K562 (cell line): ENCODE measurements at regions not wholly inside any gene's neighbourhood (a gene's known extent, or its start where the extent isn't known, plus 50 kb on each side); places are given as distances from the start of the nearest gene placed in this dataset.
A peak's percentile ranks its signal among the peaks of the same experiment; 100 is the strongest.

Experiments
- CCNT2 ChIP-seq: IDR thresholded peaks from 2 replicates; pipeline ENCODE4 v1.6.1; 2011; ENCODE audit warnings: borderline replicate concordance, low read depth, mild to moderate bottlenecking, moderate library complexity, mixed read lengths, low read length; ENCODE audit not compliant: insufficient read length; ENCODE audit errors: extremely low read depth
- DIDO1 ChIP-seq: fragments of 450-650 bp; IDR thresholded peaks from 2 replicates; pipeline ENCODE4 v1.6.1; 2016; ENCODE audit warnings: low read depth, missing biosample characterization, missing genetic modification characterization
- GABPA ChIP-seq: fragments of 200-800 bp; sonication (Bioruptor generic); conservative IDR thresholded peaks from 2 replicates; pipeline ENCODE4 v1.6.1; 2016; ENCODE audit warnings: low read depth, missing genetic modification characterization, missing compliant biosample characterization
- MIER1 ChIP-seq: fragments of 450-650 bp; IDR thresholded peaks from 2 replicates; pipeline ENCODE4 v1.6.1; 2016; ENCODE audit warnings: antibody characterized with exemption, mild to moderate bottlenecking, low read depth
- MLLT1 ChIP-seq, 2 experiments: fragments of 450-650 bp; IDR thresholded peaks; 2 replicates each; pipeline ENCODE4 v1.6.1; 2016
- MLX ChIP-seq, 2 experiments: fragments of 450-650 bp in 1 of 2; sonication (generic) in 1 of 2; formaldehyde crosslinking; conservative IDR thresholded peaks; 2 replicates each; pipeline versions ENCODE4 v1.4.0 to v1.8.1; 2020 to 2022; ENCODE audit warnings: mild to moderate bottlenecking in 1 of 2, missing genetic modification reagents in 1 of 2
- PHB2 ChIP-seq: fragments of 450-650 bp; IDR thresholded peaks from 2 replicates; pipeline ENCODE4 v1.6.1; 2017; ENCODE audit warnings: low read depth
- PTBP1 ChIP-seq: fragments of 200-400 bp; formaldehyde crosslinking; IDR thresholded peaks from 2 replicates; pipeline ENCODE4 v1.6.1; 2017; ENCODE audit warnings: low read depth, low read length
- STAT5B ChIP-seq: fragments of 250-450 bp; sonication (Bioruptor Pico); IDR thresholded peaks from 2 replicates; pipeline ENCODE4 v1.8.0; 2021; ENCODE audit warnings: mild to moderate bottlenecking, inconsistent platforms
- TCF7L2 ChIP-seq: fragments of 150-350 bp; IDR thresholded peaks from 2 replicates; pipeline ENCODE4 v1.6.1; 2016; ENCODE audit warnings: low read depth, mild to moderate bottlenecking, low read length, moderate library complexity
- ZNF583 ChIP-seq: fragments of 250-450 bp; sonication (Bioruptor Pico); IDR thresholded peaks from 2 replicates; pipeline ENCODE4 v1.4.0; 2020
- ZNF584 ChIP-seq: fragments of 200-800 bp; sonication (Bioruptor generic); IDR thresholded peaks from 2 replicates; pipeline ENCODE4 v1.6.1; 2016; ENCODE audit warnings: low read depth, mild to moderate bottlenecking, missing genetic modification characterization, missing compliant biosample characterization
- ZNF740 ChIP-seq, 3 experiments: fragments of 200-800 bp in 1 of 3; sonication (Bioruptor generic) in 1 of 3; sonication (generic) in 1 of 3; formaldehyde crosslinking in 1 of 3; IDR thresholded peaks; 2 replicates each; pipeline versions ENCODE4 v1.6.1 to v1.8.0; 2016 to 2022; ENCODE audit warnings: mild to moderate bottlenecking in 2 of 3, missing compliant biosample characterization in 2 of 3, missing genetic modification characterization in 2 of 3, missing genetic modification reagents in 1 of 3
- ZSCAN32 ChIP-seq: fragments of 450-650 bp; formaldehyde crosslinking; IDR thresholded peaks from 2 replicates; pipeline ENCODE4 v1.4.0; 2020; ENCODE audit warnings: mild to moderate bottlenecking, moderate library complexity
- TF ChIP-seq, protein P1 (sequence below): fragments of 250-450 bp; sonication (Bioruptor Pico); IDR thresholded peaks from 2 replicates; pipeline ENCODE4 v1.4.0; 2020; ENCODE audit warnings: mild to moderate bottlenecking, moderate library complexity, borderline replicate concordance
- TF ChIP-seq, protein P2 (sequence below), 3 experiments: IDR thresholded peaks in 2 of 3; conservative IDR thresholded peaks in 1 of 3; 2 replicates each; pipeline ENCODE4 v1.5.1; 2011 to 2012; ENCODE audit warnings: low read length in 3 of 3, mild to moderate bottlenecking in 3 of 3, control low read depth in 2 of 3, improper control_type of control experiment in 1 of 3, inconsistent platforms in 1 of 3, low read depth in 1 of 3, mixed read lengths in 1 of 3, moderate library complexity in 1 of 3; ENCODE audit not compliant: insufficient read depth in 2 of 3
- TF ChIP-seq, protein P3 (sequence below): fragments of 450-650 bp; formaldehyde crosslinking; IDR thresholded peaks from 2 replicates; pipeline ENCODE4 v1.4.0; 2022; ENCODE audit warnings: missing genetic modification characterization

- TF ChIP-seq STAT5B (no peak), GABPA (tag) (no peak), ZNF584 (CRISPR knock-in tag) (no peak), PHB2 (peak; percentile 65; the same call in 1 of the 2 replicates), DIDO1 (tag) (no peak), ZNF583 (no peak), ZSCAN32 (CRISPR knock-in tag) (no peak), MIER1 (peak; percentile 67; the same call in 1 of the 2 replicates), CCNT2 (no peak), MLX (CRISPR knock-in tag; conservative IDR thresholded peaks at IDR 0.05) (no peak), ZNF740 (CRISPR knock-in tag; IDR thresholded peaks at IDR 0.05) (no peak), ZNF740 (tag; IDR thresholded peaks at IDR 0.05) (no peak), MLLT1 (IDR thresholded peaks at IDR 0.05) (peak; percentile 69 to 70), PTBP1 (no peak), TCF7L2 (no peak)
- TF ChIP-seq, protein P1, sequence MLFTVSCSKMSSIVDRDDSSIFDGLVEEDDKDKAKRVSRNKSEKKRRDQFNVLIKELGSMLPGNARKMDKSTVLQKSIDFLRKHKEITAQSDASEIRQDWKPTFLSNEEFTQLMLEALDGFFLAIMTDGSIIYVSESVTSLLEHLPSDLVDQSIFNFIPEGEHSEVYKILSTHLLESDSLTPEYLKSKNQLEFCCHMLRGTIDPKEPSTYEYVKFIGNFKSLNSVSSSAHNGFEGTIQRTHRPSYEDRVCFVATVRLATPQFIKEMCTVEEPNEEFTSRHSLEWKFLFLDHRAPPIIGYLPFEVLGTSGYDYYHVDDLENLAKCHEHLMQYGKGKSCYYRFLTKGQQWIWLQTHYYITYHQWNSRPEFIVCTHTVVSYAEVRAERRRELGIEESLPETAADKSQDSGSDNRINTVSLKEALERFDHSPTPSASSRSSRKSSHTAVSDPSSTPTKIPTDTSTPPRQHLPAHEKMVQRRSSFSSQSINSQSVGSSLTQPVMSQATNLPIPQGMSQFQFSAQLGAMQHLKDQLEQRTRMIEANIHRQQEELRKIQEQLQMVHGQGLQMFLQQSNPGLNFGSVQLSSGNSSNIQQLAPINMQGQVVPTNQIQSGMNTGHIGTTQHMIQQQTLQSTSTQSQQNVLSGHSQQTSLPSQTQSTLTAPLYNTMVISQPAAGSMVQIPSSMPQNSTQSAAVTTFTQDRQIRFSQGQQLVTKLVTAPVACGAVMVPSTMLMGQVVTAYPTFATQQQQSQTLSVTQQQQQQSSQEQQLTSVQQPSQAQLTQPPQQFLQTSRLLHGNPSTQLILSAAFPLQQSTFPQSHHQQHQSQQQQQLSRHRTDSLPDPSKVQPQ (CRISPR knock-in tag) = no peak
- TF ChIP-seq, protein P2, sequence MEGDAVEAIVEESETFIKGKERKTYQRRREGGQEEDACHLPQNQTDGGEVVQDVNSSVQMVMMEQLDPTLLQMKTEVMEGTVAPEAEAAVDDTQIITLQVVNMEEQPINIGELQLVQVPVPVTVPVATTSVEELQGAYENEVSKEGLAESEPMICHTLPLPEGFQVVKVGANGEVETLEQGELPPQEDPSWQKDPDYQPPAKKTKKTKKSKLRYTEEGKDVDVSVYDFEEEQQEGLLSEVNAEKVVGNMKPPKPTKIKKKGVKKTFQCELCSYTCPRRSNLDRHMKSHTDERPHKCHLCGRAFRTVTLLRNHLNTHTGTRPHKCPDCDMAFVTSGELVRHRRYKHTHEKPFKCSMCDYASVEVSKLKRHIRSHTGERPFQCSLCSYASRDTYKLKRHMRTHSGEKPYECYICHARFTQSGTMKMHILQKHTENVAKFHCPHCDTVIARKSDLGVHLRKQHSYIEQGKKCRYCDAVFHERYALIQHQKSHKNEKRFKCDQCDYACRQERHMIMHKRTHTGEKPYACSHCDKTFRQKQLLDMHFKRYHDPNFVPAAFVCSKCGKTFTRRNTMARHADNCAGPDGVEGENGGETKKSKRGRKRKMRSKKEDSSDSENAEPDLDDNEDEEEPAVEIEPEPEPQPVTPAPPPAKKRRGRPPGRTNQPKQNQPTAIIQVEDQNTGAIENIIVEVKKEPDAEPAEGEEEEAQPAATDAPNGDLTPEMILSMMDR (IDR thresholded peaks at IDR 0.05 in 2 of 3, conservative IDR thresholded peaks at IDR 0.05 in 1 of 3; ENCODE audit: insufficient read depth in 2 of 3, low read depth in 1 of 3, low read length in 3 of 3) = no peak
- TF ChIP-seq, protein P3, sequence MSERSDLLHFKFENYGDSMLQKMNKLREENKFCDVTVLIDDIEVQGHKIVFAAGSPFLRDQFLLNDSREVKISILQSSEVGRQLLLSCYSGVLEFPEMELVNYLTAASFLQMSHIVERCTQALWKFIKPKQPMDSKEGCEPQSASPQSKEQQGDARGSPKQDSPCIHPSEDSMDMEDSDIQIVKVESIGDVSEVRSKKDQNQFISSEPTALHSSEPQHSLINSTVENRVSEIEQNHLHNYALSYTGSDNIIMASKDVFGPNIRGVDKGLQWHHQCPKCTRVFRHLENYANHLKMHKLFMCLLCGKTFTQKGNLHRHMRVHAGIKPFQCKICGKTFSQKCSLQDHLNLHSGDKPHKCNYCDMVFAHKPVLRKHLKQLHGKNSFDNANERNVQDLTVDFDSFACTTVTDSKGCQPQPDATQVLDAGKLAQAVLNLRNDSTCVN = 0 out of 2 replicates have a peak, but pooled peaks have one; percentile 45
These were observed 68.9 kb upstream of the NCOA3 start (continued) for GRCh38 chr20:47432834-47433210.
